ENCODE measurements at regions not wholly inside any gene's neighbourhood (a gene's known extent, or its start where the extent isn't known, plus 50 kb on each side); places are given as distances from the start of the nearest gene placed in this dataset.

- FAIRE-seq (no peak), DNase-seq (ENCODE audit: insufficient read length) (no peak)
- TF ChIP-seq TAF1 (IDR thresholded peaks at IDR 0.05; ENCODE audit: borderline replicate concordance, low read depth, low read length) (no peak), POLR2AphosphoS5 (IDR thresholded peaks at IDR 0.05; ENCODE audit: low read depth, low read length) (no peak), POLR2A (IDR thresholded peaks at IDR 0.05; ENCODE audit: low read depth, low read length) (no peak)
Observed at GRCh38 chr7:12809476-12809875, 122.0 kb downstream of the ARL4A start.

- DNase-seq (ENCODE audit: insufficient read length) (no peak), FAIRE-seq (no peak)
- TF ChIP-seq POLR2AphosphoS5 (IDR thresholded peaks at IDR 0.05; ENCODE audit: low read depth, low read length) (no peak), TAF1 (IDR thresholded peaks at IDR 0.05; ENCODE audit: borderline replicate concordance, low read depth, low read length) (no peak), POLR2A (IDR thresholded peaks at IDR 0.05; ENCODE audit: low read depth, low read length) (no peak)
Observed at GRCh38 chr7:12812111-12812510, 124.7 kb downstream of the ARL4A start.

- DNase-seq (ENCODE audit: insufficient read length), result no peak
- TF ChIP-seq POLR2A (IDR thresholded peaks at IDR 0.05; ENCODE audit: low read depth, low read length) (no peak), POLR2AphosphoS5 (IDR thresholded peaks at IDR 0.05; ENCODE audit: low read depth, low read length) (no peak), TAF1 (IDR thresholded peaks at IDR 0.05; ENCODE audit: borderline replicate concordance, low read depth, low read length) (no peak)
- no peak for FAIRE-seq
Observed at GRCh38 chr7:12814107-12814506, 126.7 kb downstream of the ARL4A start.

GRCh38 chr7:12814828-12815227 is 127.4 kb downstream of the ARL4A start:
- no peak for TF ChIP-seq TAF1 (IDR thresholded peaks at IDR 0.05; ENCODE audit: borderline replicate concordance, low read depth, low read length)
- no peak for TF ChIP-seq POLR2AphosphoS5 (IDR thresholded peaks at IDR 0.05; ENCODE audit: low read depth, low read length)
- TF ChIP-seq POLR2A (IDR thresholded peaks at IDR 0.05; ENCODE audit: low read depth, low read length), result no peak
- FAIRE-seq (no peak), DNase-seq (ENCODE audit: insufficient read length) (no peak)

GRCh38 chr7:12815426-12815825 is 128.0 kb downstream of the ARL4A start:
- FAIRE-seq, result no peak
- DNase-seq (ENCODE audit: insufficient read length), result no peak
- TF ChIP-seq POLR2A (IDR thresholded peaks at IDR 0.05; ENCODE audit: low read depth, low read length) (no peak), POLR2AphosphoS5 (IDR thresholded peaks at IDR 0.05; ENCODE audit: low read depth, low read length) (no peak), TAF1 (IDR thresholded peaks at IDR 0.05; ENCODE audit: borderline replicate concordance, low read depth, low read length) (no peak)

GRCh38 chr7:12815871-12816270 is 128.4 kb downstream of the ARL4A start:
- TF ChIP-seq POLR2A (IDR thresholded peaks at IDR 0.05; ENCODE audit: low read depth, low read length) (no peak), POLR2AphosphoS5 (IDR thresholded peaks at IDR 0.05; ENCODE audit: low read depth, low read length) (no peak), TAF1 (IDR thresholded peaks at IDR 0.05; ENCODE audit: borderline replicate concordance, low read depth, low read length) (no peak)
- DNase-seq (ENCODE audit: insufficient read length) (no peak), FAIRE-seq (no peak)

GRCh38 chr7:12820777-12821176 is 133.3 kb downstream of the ARL4A start:
- FAIRE-seq (no peak), DNase-seq (ENCODE audit: insufficient read length) (no peak)

GRCh38 chr7:12821746-12822145 is 134.3 kb downstream of the ARL4A start:
- FAIRE-seq, result no peak
- no peak for DNase-seq (ENCODE audit: insufficient read length)
- no peak for TF ChIP-seq POLR2AphosphoS5 (IDR thresholded peaks at IDR 0.05; ENCODE audit: low read depth, low read length)

More at GRCh38 chr7:12820777-12821176, 133.3 kb downstream of the ARL4A start:
- TF ChIP-seq POLR2A (IDR thresholded peaks at IDR 0.05; ENCODE audit: low read depth, low read length), result no peak
- TF ChIP-seq TAF1 (IDR thresholded peaks at IDR 0.05; ENCODE audit: borderline replicate concordance, low read depth, low read length), result no peak
- no peak for TF ChIP-seq POLR2AphosphoS5 (IDR thresholded peaks at IDR 0.05; ENCODE audit: low read depth, low read length)

GRCh38 chr7:12826079-12826478 is 138.6 kb downstream of the ARL4A start:
- DNase-seq (ENCODE audit: insufficient read length), result no peak
- TF ChIP-seq POLR2A (IDR thresholded peaks at IDR 0.05; ENCODE audit: low read depth, low read length) (no peak), POLR2AphosphoS5 (IDR thresholded peaks at IDR 0.05; ENCODE audit: low read depth, low read length) (no peak), TAF1 (IDR thresholded peaks at IDR 0.05; ENCODE audit: borderline replicate concordance, low read depth, low read length) (no peak)
- no peak for FAIRE-seq

GRCh38 chr7:12827219-12827821 is 139.9 kb downstream of the ARL4A start:
- no peak for FAIRE-seq
- TF ChIP-seq POLR2A (IDR thresholded peaks at IDR 0.05; ENCODE audit: low read depth, low read length) (no peak), TAF1 (IDR thresholded peaks at IDR 0.05; ENCODE audit: borderline replicate concordance, low read depth, low read length) (no peak), POLR2AphosphoS5 (IDR thresholded peaks at IDR 0.05; ENCODE audit: low read depth, low read length) (no peak)
- no peak for DNase-seq (ENCODE audit: insufficient read length)

- DNase-seq (ENCODE audit: insufficient read length), result no peak
Observed at GRCh38 chr7:12827920-12828319, 140.5 kb downstream of the ARL4A start.

GRCh38 chr7:12831024-12831423 is 143.6 kb downstream of the ARL4A start:
- no peak for TF ChIP-seq TAF1 (IDR thresholded peaks at IDR 0.05; ENCODE audit: borderline replicate concordance, low read depth, low read length)
- TF ChIP-seq POLR2AphosphoS5 (IDR thresholded peaks at IDR 0.05; ENCODE audit: low read depth, low read length), result no peak
- no peak for TF ChIP-seq POLR2A (IDR thresholded peaks at IDR 0.05; ENCODE audit: low read depth, low read length)
- no peak for FAIRE-seq
- DNase-seq (ENCODE audit: insufficient read length), result no peak

More at GRCh38 chr7:12827920-12828319, 140.5 kb downstream of the ARL4A start:
- no peak for TF ChIP-seq TAF1 (IDR thresholded peaks at IDR 0.05; ENCODE audit: borderline replicate concordance, low read depth, low read length)
- no peak for TF ChIP-seq POLR2AphosphoS5 (IDR thresholded peaks at IDR 0.05; ENCODE audit: low read depth, low read length)
- TF ChIP-seq POLR2A (IDR thresholded peaks at IDR 0.05; ENCODE audit: low read depth, low read length), result no peak
- FAIRE-seq, result no peak

All from GM12892 (cell line).